PFSK-1 (cell line): ENCODE measurements at regions not wholly inside any gene's neighbourhood (a gene's known extent, or its start where the extent isn't known, plus 50 kb on each side); places are given as distances from the start of the nearest gene placed in this dataset.

Experiments
- FOXP2 ChIP-seq: optimal IDR thresholded peaks from 2 replicates; pipeline ENCODE3; 2011; ENCODE audit warnings: borderline replicate concordance, control low read depth, inconsistent platforms; ENCODE audit not compliant: insufficient read depth; ENCODE audit errors: extremely low read length, extremely low read depth
- POLR2AphosphoS5 ChIP-seq: IDR thresholded peaks from 2 replicates; pipeline ENCODE4 v1.6.1; 2012; ENCODE audit warnings: low read depth, mild to moderate bottlenecking, control low read depth, low read length, moderate library complexity
- REST ChIP-seq, 2 experiments: IDR thresholded peaks; 2 replicates each; pipeline versions ENCODE4 v1.6.1 to v1.8.0; 2011 to 2012; ENCODE audit warnings: low read depth in 2 of 2, low read length in 2 of 2, control low read depth in 1 of 2, inconsistent platforms in 1 of 2, mild to moderate bottlenecking in 1 of 2, moderate library complexity in 1 of 2; ENCODE audit not compliant: insufficient read depth in 1 of 2
- SIN3A ChIP-seq: IDR thresholded peaks from 2 replicates; pipeline ENCODE4 v1.6.1; 2012; ENCODE audit warnings: mild to moderate bottlenecking, low read length, moderate library complexity, borderline replicate concordance; ENCODE audit not compliant: insufficient read depth
- TAF1 ChIP-seq: IDR thresholded peaks from 2 replicates; pipeline ENCODE4 v1.6.1; 2012; ENCODE audit warnings: low read length, control low read depth, borderline replicate concordance; ENCODE audit not compliant: insufficient read depth

GRCh38 chr2:60317034-60317386, 236.4 kb downstream of the BCL11A start:
- TF ChIP-seq REST (IDR thresholded peaks at IDR 0.05; ENCODE audit: insufficient read depth in 1 of 2, low read depth in 2 of 2, low read length in 2 of 2) (no peak), TAF1 (no peak), SIN3A (no peak), POLR2AphosphoS5 (no peak), FOXP2 (no peak)

GRCh38 chr2:60316381-60317033, 236.9 kb downstream of the BCL11A start:
- TF ChIP-seq TAF1 (no peak), REST (IDR thresholded peaks at IDR 0.05; ENCODE audit: insufficient read depth in 1 of 2, low read depth in 2 of 2, low read length in 2 of 2) (no peak), POLR2AphosphoS5 (no peak), SIN3A (no peak), FOXP2 (no peak)

DNA sequence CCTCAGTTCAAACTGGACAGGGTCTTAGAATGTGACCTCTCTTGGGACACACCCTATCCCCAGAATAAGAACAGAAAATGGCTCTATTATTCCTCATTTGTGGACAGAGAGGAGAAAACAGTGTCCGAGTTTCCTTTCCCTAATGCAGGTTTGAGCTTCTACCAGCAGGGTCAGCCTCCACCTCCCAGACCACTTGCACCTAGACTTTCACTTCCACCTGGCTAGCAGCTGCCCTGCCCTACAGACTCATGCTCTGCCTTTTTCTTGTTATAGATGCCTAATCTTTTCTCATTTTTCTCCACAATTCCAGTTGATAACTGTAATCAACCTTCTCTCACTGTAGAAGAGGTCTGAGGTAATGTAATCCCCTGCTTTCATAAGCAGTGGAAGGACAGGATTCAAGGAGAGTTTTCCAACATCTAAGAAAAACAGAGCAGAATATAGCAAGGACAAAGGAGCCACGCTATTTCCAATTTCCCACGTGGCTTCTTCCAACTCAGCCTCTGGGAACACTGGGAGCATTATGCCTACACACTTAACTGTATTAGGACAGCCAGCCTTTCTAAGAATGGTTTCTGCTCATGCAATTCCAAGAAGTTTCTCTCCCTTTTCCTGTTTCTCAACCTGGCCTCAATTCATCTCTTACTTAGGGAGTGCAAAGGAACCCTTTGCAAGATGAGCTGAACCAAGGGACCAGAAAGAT, 239.8 kb downstream of the BCL11A start:
- no peak for TF ChIP-seq SIN3A
- no peak for TF ChIP-seq FOXP2
- TF ChIP-seq REST (IDR thresholded peaks at IDR 0.05; ENCODE audit: insufficient read depth in 1 of 2, low read depth in 2 of 2, low read length in 2 of 2): no peak
- no peak for TF ChIP-seq TAF1
- no peak for TF ChIP-seq POLR2AphosphoS5

- TF ChIP-seq FOXP2 (no peak), REST (IDR thresholded peaks at IDR 0.05; ENCODE audit: insufficient read depth in 1 of 2, low read depth in 2 of 2, low read length in 2 of 2) (no peak), SIN3A (no peak), TAF1 (no peak), POLR2AphosphoS5 (no peak)
These were observed 240.8 kb downstream of the BCL11A start for GRCh38 chr2:60312618-60313017.
